HepG2 (cell line): ENCODE measurements at regions not wholly inside any gene's neighbourhood (a gene's known extent, or its start where the extent isn't known, plus 50 kb on each side); places are given as distances from the start of the nearest gene placed in this dataset.

Experiments
- ATAC-seq: fragments of 200-7000 bp; cut with Tn5 transposase; 3 replicates; pipeline ENCODE4 v1.9.1; 2020; ENCODE audit warnings: mild to moderate bottlenecking, moderate library complexity
- BruUV-seq: library from RNA; stranded (reverse); fragments of 400-500 nt; replicated peaks from 2 replicates; lab custom pipeline; 2021; lab: Mats Ljungman, UMichigan
- CTCF ChIA-PET: fragments of 300-600 bp; formaldehyde crosslinking; extraction: SDS; loops from one replicate; lab custom pipeline; 2021; ENCODE audit warnings: low total read pairs, inconsistent platforms, low intra/inter-chr PET ratio; lab: Yijun Ruan, JAX
- POLR2A ChIA-PET: fragments of 350-600 bp; sonication (Branson Sonifier 250); formaldehyde crosslinking; loops from one replicate; lab custom pipeline; 2020; ENCODE audit warnings: antibody characterized with exemption, inconsistent platforms; lab: Yijun Ruan, JAX
- DNase-seq: peaks from one replicate; pipeline ENCODE4 v3.0.0-alpha.2; 2015; ENCODE audit warnings: low spot score
- FAIRE-seq: peaks from 3 replicates; lab custom pipeline; 2011; peaks lifted over from hg19 to GRCh38; lab: Jason Lieb, UNC
- H2AFZ ChIP-seq: one replicate; pipeline ENCODE4 v1.6.1; 2011; ENCODE audit warnings: low read length, inconsistent platforms
- H3K27ac ChIP-seq: fragments of 300-600 bp; 3 replicates; pipeline ENCODE4 v1.8.0; 2011; ENCODE audit warnings: mixed run types, mild to moderate bottlenecking, mixed read lengths, low read length, inconsistent platforms; ENCODE audit not compliant: insufficient read depth; ENCODE audit errors: extremely low read length
- H3K27me3 ChIP-seq, 2 experiments: fragments of 200-600 bp in 1 of 2; 2 replicates in 1 of 2; 3 replicates in 1 of 2; pipeline versions ENCODE4 v1.6.0 to v1.8.0; 2011; ENCODE audit warnings: low read length in 2 of 2, mild to moderate bottlenecking in 2 of 2, moderate library complexity in 2 of 2, inconsistent platforms in 1 of 2; ENCODE audit not compliant: insufficient read depth in 2 of 2, control insufficient read depth in 1 of 2
- H3K36me3 ChIP-seq, 2 experiments: fragments of 200-600 bp in 1 of 2; replicated peaks in 1 of 2; 2 replicates in 1 of 2; 3 replicates in 1 of 2; pipeline versions ENCODE4 v1.5.1 to v1.8.0; 2011; ENCODE audit warnings: low read length in 2 of 2, inconsistent platforms in 1 of 2; ENCODE audit not compliant: insufficient read depth in 2 of 2, control insufficient read depth in 1 of 2
- H3K4me1 ChIP-seq: 2 replicates; pipeline ENCODE4 v1.5.1; 2012; ENCODE audit warnings: low read length, inconsistent platforms; ENCODE audit not compliant: insufficient read depth
- H3K4me2 ChIP-seq: 2 replicates; pipeline ENCODE4 v1.6.0; 2011; ENCODE audit warnings: low read depth, low read length, inconsistent platforms
- H3K4me3 ChIP-seq, 3 experiments: fragments of 200-600 bp in 1 of 3; sonication (generic), shearing (Covaris generic) in 1 of 3; replicated peaks in 1 of 3; 2 replicates each; pipeline ENCODE4 v1.5.1; 2011 to 2016; ENCODE audit warnings: low read length in 3 of 3, inconsistent platforms in 2 of 3, low read depth in 2 of 3, mild to moderate bottlenecking in 2 of 3, control low read depth in 1 of 3, mixed read lengths in 1 of 3; ENCODE audit not compliant: insufficient read depth in 1 of 3
- H3K79me2 ChIP-seq: one replicate; pipeline ENCODE4 v1.6.1; 2011; ENCODE audit warnings: low read length, inconsistent platforms; ENCODE audit not compliant: insufficient read depth
- H3K9ac ChIP-seq: 2 replicates; pipeline ENCODE4 v1.6.0; 2011; ENCODE audit warnings: mild to moderate bottlenecking, low read depth, low read length, inconsistent platforms; ENCODE audit not compliant: insufficient read depth
- H3K9me3 ChIP-seq: 2 replicates; pipeline ENCODE4 v1.5.1; 2012; ENCODE audit warnings: mild to moderate bottlenecking, low read length
- H4K20me1 ChIP-seq: 2 replicates; pipeline ENCODE4 v1.6.0; 2011; ENCODE audit warnings: inconsistent platforms, mild to moderate bottlenecking, low read length, moderate library complexity; ENCODE audit not compliant: insufficient read depth
- EZH2 ChIP-seq: conservative IDR thresholded peaks from 2 replicates; pipeline ENCODE4 v1.6.1; 2012; ENCODE audit warnings: mild to moderate bottlenecking, low read depth, low read length, moderate library complexity
- HNF1B ChIP-seq: sonication (generic); formaldehyde crosslinking; IDR thresholded peaks from 2 replicates; pipeline ENCODE4 v1.5.1; 2020; ENCODE audit warnings: mild to moderate bottlenecking, moderate library complexity, missing genetic modification reagents
- HOXA3 ChIP-seq: sonication (generic); formaldehyde crosslinking; IDR thresholded peaks from 2 replicates; pipeline ENCODE4 v1.5.0; 2020; ENCODE audit warnings: missing genetic modification reagents
- MED13 ChIP-seq: sonication (generic); formaldehyde crosslinking; IDR thresholded peaks from 2 replicates; pipeline ENCODE4 v1.5.0; 2020; ENCODE audit warnings: missing genetic modification reagents
- RCOR2 ChIP-seq: IDR thresholded peaks from 2 replicates; pipeline ENCODE4 v1.6.1; 2016; ENCODE audit warnings: missing biosample characterization, missing genetic modification reagents
- SIX4 ChIP-seq: sonication (generic); formaldehyde crosslinking; IDR thresholded peaks from 2 replicates; pipeline ENCODE4 v1.4.0; 2020; ENCODE audit warnings: missing genetic modification reagents
- TRIM24 ChIP-seq: sonication (generic); formaldehyde crosslinking; IDR thresholded peaks from 2 replicates; pipeline ENCODE4 v1.8.0; 2022; ENCODE audit warnings: mild to moderate bottlenecking, missing genetic modification reagents
- ZBTB49 ChIP-seq: sonication (generic); formaldehyde crosslinking; IDR thresholded peaks from 2 replicates; pipeline ENCODE4 v1.4.0; 2020; ENCODE audit warnings: missing genetic modification reagents, borderline replicate concordance
- ZFP37 ChIP-seq: sonication (generic); formaldehyde crosslinking; IDR thresholded peaks from 2 replicates; pipeline ENCODE4 v1.4.0; 2020; ENCODE audit warnings: missing genetic modification reagents, borderline replicate concordance
- ZFP41 ChIP-seq: sonication (generic); formaldehyde crosslinking; IDR thresholded peaks from 2 replicates; pipeline ENCODE4 v1.4.0; 2020; ENCODE audit warnings: mild to moderate bottlenecking, missing genetic modification reagents, borderline replicate concordance
- ZNF205 ChIP-seq: IDR thresholded peaks from 2 replicates; pipeline ENCODE4 v1.6.1; 2018; ENCODE audit warnings: missing biosample characterization, missing genetic modification reagents
- ZNF281 ChIP-seq: sonication (generic); formaldehyde crosslinking; IDR thresholded peaks from 2 replicates; pipeline ENCODE4 v1.4.0; 2020; ENCODE audit warnings: missing genetic modification reagents, borderline replicate concordance
- ZNF703 ChIP-seq: sonication (generic); formaldehyde crosslinking; IDR thresholded peaks from 2 replicates; pipeline ENCODE4 v1.5.1; 2020; ENCODE audit warnings: missing genetic modification reagents, mild to moderate bottlenecking, moderate library complexity, borderline replicate concordance
- ZNF784 ChIP-seq: sonication (generic); formaldehyde crosslinking; IDR thresholded peaks from 2 replicates; pipeline ENCODE4 v1.5.1; 2020; ENCODE audit warnings: missing genetic modification reagents, mild to moderate bottlenecking, borderline replicate concordance
- ZSCAN30 ChIP-seq: sonication (generic); formaldehyde crosslinking; IDR thresholded peaks from 2 replicates; pipeline ENCODE4 v1.5.0; 2020; ENCODE audit warnings: mild to moderate bottlenecking, missing genetic modification reagents
- WGBS: methylation state at CpG from one replicate; pipeline ENCODE4 v1.1.6; 2017; ENCODE audit warnings: low lambda C conversion rate; 5-methylcytosine and 5-hydroxymethylcytosine counted together
- in situ Hi-C: cut with HindIII; loops from 2 replicates; pipeline ENCODE4 v1.10.0; 2017; ENCODE audit warnings: low pct_unique_long_range_greater_than_20kb; ENCODE audit not compliant: extremely low pct_ligation_motif_present
- intact Hi-C: fragments of 100-400 bp; cut with micrococcal nuclease; formaldehyde crosslinking; loops from one replicate; pipeline ENCODE4 v1.10.0; 2022; ENCODE audit not compliant: unreplicated experiment
- TF ChIP-seq, protein P1 (sequence below): conservative IDR thresholded peaks from 2 replicates; pipeline ENCODE4 v1.6.1; 2018; ENCODE audit warnings: missing genetic modification reagents
- TF ChIP-seq, protein P2 (sequence below): sonication (generic); formaldehyde crosslinking; IDR thresholded peaks from 2 replicates; pipeline ENCODE4 v1.4.0; 2020; ENCODE audit warnings: missing genetic modification reagents

DNA sequence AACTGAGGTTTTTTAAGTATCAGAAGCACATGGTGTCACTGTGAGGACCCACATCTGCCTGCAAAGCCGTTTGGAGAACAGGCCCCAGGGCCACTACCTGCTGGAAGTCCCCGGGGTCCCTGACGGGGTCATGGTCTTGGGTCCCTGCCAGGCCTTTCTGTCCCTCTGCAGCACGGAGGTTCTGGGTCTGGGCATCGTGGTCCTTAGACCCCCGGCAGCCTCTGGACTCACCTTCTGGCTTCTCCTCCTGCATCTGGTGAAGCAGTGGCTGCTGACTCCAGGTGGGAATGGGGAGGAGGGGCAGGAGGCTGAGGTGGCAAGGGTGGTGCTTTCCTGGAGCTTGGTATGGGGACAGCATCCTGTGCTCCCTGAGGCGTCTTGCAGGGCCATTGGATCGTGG is 198.6 kb downstream of the TEX29 start:
- FAIRE-seq (no peak), ATAC-seq (no peak), DNase-seq (no peak)
- H3K36me3 ChIP-seq: no peaks in the 10 kb centered on the region; a peak in 1 of 5 replicates
- 11% methylated on average over 6 of the region's 8 CpGs for WGBS
- no peaks in the 10 kb centered on the region for H3K9me3 ChIP-seq
- in situ Hi-C loops: no loop called here
- intact Hi-C loops: no loop called here
- ChIA-PET CTCF (no interaction called here), POLR2A (no interaction called here)
- no peak overlapping the region for H3K4me2 ChIP-seq
- no peak overlapping the region for H3K27ac ChIP-seq
- H3K27me3 ChIP-seq: peaks cover 9 to 53% of the 10 kb centered on the region in 2 experiments; a peak in 4 of 5 replicates
- no peaks in the 10 kb centered on the region for H3K4me1 ChIP-seq
- H2AFZ ChIP-seq: no peak overlapping the region
- no peaks in the 10 kb centered on the region for H4K20me1 ChIP-seq
- H3K4me3 ChIP-seq: no peak overlapping the region
- BruUV-seq: no TSS peak
- no peaks in the 10 kb centered on the region for H3K79me2 ChIP-seq
- no peak overlapping the region for H3K9ac ChIP-seq
- TF ChIP-seq EZH2: no peak
- no peak for TF ChIP-seq SIX4 (CRISPR knock-in tag)
- no peak for TF ChIP-seq RCOR2 (CRISPR knock-in tag)
- TF ChIP-seq HOXA3: no peak
- no peak for TF ChIP-seq ZBTB49 (CRISPR knock-in tag)
- no peak for TF ChIP-seq ZFP41 (CRISPR knock-in tag)
- TF ChIP-seq MED13 (CRISPR knock-in tag): no peak
- TF ChIP-seq ZNF784 (CRISPR knock-in tag): no peak
- TF ChIP-seq, protein P1, sequence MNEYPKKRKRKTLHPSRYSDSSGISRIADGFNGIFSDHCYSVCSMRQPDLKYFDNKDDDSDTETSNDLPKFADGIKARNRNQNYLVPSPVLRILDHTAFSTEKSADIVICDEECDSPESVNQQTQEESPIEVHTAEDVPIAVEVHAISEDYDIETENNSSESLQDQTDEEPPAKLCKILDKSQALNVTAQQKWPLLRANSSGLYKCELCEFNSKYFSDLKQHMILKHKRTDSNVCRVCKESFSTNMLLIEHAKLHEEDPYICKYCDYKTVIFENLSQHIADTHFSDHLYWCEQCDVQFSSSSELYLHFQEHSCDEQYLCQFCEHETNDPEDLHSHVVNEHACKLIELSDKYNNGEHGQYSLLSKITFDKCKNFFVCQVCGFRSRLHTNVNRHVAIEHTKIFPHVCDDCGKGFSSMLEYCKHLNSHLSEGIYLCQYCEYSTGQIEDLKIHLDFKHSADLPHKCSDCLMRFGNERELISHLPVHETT: no peak
- TF ChIP-seq ZFP37 (CRISPR knock-in tag): no peak
- no peak for TF ChIP-seq ZNF205 (CRISPR knock-in tag)
- TF ChIP-seq ZSCAN30 (CRISPR knock-in tag): no peak
- no peak for TF ChIP-seq ZNF281
- TF ChIP-seq, protein P2, sequence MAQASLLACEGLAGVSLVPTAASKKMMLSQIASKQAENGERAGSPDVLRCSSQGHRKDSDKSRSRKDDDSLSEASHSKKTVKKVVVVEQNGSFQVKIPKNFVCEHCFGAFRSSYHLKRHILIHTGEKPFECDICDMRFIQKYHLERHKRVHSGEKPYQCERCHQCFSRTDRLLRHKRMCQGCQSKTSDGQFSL (CRISPR knock-in tag): no peak
- no peak for TF ChIP-seq HNF1B (CRISPR knock-in tag)
- TF ChIP-seq TRIM24 (CRISPR knock-in tag): no peak
- no peak for TF ChIP-seq ZNF703
